ENCODE measurements at regions not wholly inside any gene's neighbourhood (a gene's known extent, or its start where the extent isn't known, plus 50 kb on each side); places are given as distances from the start of the nearest gene placed in this dataset.

- Histone ChIP-seq H3K27me3 (ENCODE audit: control insufficient read depth, insufficient read depth, low read length, poor library complexity, severe bottlenecking) (no peaks in the 10 kb centered on the region), H3K4me1 (ENCODE audit: control insufficient read depth, insufficient read depth, low read length) (no peaks in the 10 kb centered on the region), H3K36me3 (ENCODE audit: control insufficient read depth, insufficient read depth, low read length) (no peaks in the 10 kb centered on the region), H3K9ac (ENCODE audit: extremely low read depth, low read length, poor library complexity, severe bottlenecking) (no peak overlapping the region), H3K27ac (ENCODE audit: low read depth, low read length) (no peak overlapping the region), H3K4me3 (ENCODE audit: low read length) (no peak overlapping the region), H3K9me3 (ENCODE audit: control insufficient read depth, low read length) (no peaks in the 10 kb centered on the region)
- Mint-ChIP-seq H3K27ac (no peak overlapping the region), H3K9me3 (peaks cover 58% of the 10 kb centered on the region), H3K4me3 (no peak overlapping the region), H3K4me1 (peaks cover 14% of the 10 kb centered on the region), H3K36me3 (ENCODE audit: low read depth) (no peaks in the 10 kb centered on the region), H3K27me3 (ENCODE audit: insufficient read depth) (peaks cover 4% of the 10 kb centered on the region)
- 100% methylated on average over 1 of the region's 5 CpGs; no CpG with 5 or more reads in 1 of the 2 experiments for WGBS, 2 experiments (ENCODE audit: insufficient coverage in 1 of 2, insufficient read length in 1 of 2)
- DNase-seq: no peak
- TF ChIP-seq, protein P1, sequence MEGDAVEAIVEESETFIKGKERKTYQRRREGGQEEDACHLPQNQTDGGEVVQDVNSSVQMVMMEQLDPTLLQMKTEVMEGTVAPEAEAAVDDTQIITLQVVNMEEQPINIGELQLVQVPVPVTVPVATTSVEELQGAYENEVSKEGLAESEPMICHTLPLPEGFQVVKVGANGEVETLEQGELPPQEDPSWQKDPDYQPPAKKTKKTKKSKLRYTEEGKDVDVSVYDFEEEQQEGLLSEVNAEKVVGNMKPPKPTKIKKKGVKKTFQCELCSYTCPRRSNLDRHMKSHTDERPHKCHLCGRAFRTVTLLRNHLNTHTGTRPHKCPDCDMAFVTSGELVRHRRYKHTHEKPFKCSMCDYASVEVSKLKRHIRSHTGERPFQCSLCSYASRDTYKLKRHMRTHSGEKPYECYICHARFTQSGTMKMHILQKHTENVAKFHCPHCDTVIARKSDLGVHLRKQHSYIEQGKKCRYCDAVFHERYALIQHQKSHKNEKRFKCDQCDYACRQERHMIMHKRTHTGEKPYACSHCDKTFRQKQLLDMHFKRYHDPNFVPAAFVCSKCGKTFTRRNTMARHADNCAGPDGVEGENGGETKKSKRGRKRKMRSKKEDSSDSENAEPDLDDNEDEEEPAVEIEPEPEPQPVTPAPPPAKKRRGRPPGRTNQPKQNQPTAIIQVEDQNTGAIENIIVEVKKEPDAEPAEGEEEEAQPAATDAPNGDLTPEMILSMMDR (conservative IDR thresholded peaks at IDR 0.05): no peak
These were observed 212.7 kb upstream of the BCOR start for GRCh38 chrX:40310447-40310846.

GRCh38 chrX:40310016-40310415 is 212.3 kb upstream of the BCOR start:
- Mint-ChIP-seq H3K4me3 (no peak overlapping the region), H3K9me3 (peaks cover 61% of the 10 kb centered on the region), H3K4me1 (peaks cover 14% of the 10 kb centered on the region), H3K36me3 (ENCODE audit: low read depth) (no peaks in the 10 kb centered on the region), H3K27me3 (ENCODE audit: insufficient read depth) (peaks cover 4% of the 10 kb centered on the region), H3K27ac (no peak overlapping the region)
- TF ChIP-seq, protein P1 (conservative IDR thresholded peaks at IDR 0.05): no peak
- Histone ChIP-seq H3K27ac (ENCODE audit: low read depth, low read length) (no peak overlapping the region), H3K36me3 (ENCODE audit: control insufficient read depth, insufficient read depth, low read length) (no peaks in the 10 kb centered on the region), H3K4me1 (ENCODE audit: control insufficient read depth, insufficient read depth, low read length) (no peaks in the 10 kb centered on the region), H3K27me3 (ENCODE audit: control insufficient read depth, insufficient read depth, low read length, poor library complexity, severe bottlenecking) (no peaks in the 10 kb centered on the region), H3K4me3 (ENCODE audit: low read length) (no peak overlapping the region), H3K9me3 (ENCODE audit: control insufficient read depth, low read length) (no peaks in the 10 kb centered on the region), H3K9ac (ENCODE audit: extremely low read depth, low read length, poor library complexity, severe bottlenecking) (no peak overlapping the region)
- DNase-seq: no peak
- 96% methylated on average over 5 to 7 of the region's 7 CpGs for WGBS, 2 experiments (ENCODE audit: insufficient coverage in 1 of 2, insufficient read length in 1 of 2)

DNA sequence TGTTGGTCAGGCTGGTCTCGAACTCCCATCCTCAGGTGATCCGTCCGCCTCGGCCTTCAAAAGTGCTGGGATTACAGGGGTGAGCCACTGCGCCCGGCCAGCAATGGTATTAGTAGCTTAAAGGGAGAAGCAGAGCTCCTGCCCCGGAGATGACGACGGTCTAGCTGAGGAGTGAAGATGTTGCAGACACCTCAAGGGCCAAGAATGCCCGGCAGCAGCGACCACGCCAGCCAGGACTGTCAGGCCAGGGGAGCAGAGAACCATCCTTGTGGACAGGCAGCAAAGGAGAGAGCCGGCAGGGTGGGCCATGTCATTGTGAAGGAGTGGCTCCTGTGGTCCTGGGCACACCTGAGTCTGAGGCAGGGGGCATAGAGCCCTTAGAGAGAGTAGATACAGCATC is 210.1 kb upstream of the BCOR start:
- no peak overlapping the region for H3K4me3 ChIP-seq (ENCODE audit: low read length)
- H3K9me3 Mint-ChIP-seq: peaks cover 52% of the 10 kb centered on the region
- H3K9ac ChIP-seq (ENCODE audit: extremely low read depth, low read length, poor library complexity, severe bottlenecking): no peak overlapping the region
- TF ChIP-seq, protein P1 (conservative IDR thresholded peaks at IDR 0.05): no peak
- H3K27ac Mint-ChIP-seq: no peak overlapping the region
- H3K36me3 Mint-ChIP-seq (ENCODE audit: low read depth): no peaks in the 10 kb centered on the region
- DNase-seq: no peak
- no peaks in the 10 kb centered on the region for H3K9me3 ChIP-seq (ENCODE audit: control insufficient read depth, low read length)
- no peak overlapping the region for H3K4me3 Mint-ChIP-seq
- no peak overlapping the region for H3K27ac ChIP-seq (ENCODE audit: low read depth, low read length)
- no peaks in the 10 kb centered on the region for H3K27me3 ChIP-seq (ENCODE audit: control insufficient read depth, insufficient read depth, low read length, poor library complexity, severe bottlenecking)
- H3K27me3 Mint-ChIP-seq (ENCODE audit: insufficient read depth): peaks cover 4% of the 10 kb centered on the region
- WGBS, 2 experiments (ENCODE audit: insufficient coverage in 1 of 2, insufficient read length in 1 of 2): 84 to 87% methylated on average over 10 to 13 of the region's 13 CpGs
- no peaks in the 10 kb centered on the region for H3K4me1 ChIP-seq (ENCODE audit: control insufficient read depth, insufficient read depth, low read length)
- no peaks in the 10 kb centered on the region for H3K36me3 ChIP-seq (ENCODE audit: control insufficient read depth, insufficient read depth, low read length)
- H3K4me1 Mint-ChIP-seq: peaks cover 17% of the 10 kb centered on the region

All from endodermal cell (in vitro differentiated cells).